ENCODE measurements at regions not wholly inside any gene's neighbourhood (a gene's known extent, or its start where the extent isn't known, plus 50 kb on each side); places are given as distances from the start of the nearest gene placed in this dataset.

DNA sequence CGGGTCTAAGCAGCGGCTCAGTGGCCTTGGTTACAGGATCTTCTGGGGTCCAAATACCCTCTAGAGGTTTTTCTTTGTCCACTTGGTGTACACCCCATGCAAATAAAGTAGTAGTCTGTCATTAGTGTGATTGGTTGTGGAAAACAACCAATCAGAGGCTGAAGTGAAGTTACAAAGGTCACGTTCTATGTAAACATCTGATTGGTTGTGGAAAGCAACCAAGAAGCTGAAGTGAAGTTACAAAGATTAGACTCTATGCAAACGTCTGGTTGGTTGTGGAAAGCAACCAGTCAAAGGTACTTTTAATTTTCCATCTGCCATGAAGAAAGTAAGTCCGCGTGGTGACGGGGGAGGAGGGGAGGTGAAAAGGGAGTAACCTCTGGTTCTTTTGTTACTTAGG is 790.9 kb downstream of the UQCRFS1 start:
- peaks cover 0 to 1% (median 0%) of the 10 kb centered on the region in 3 donors for H3K27me3 Mint-ChIP-seq (ENCODE audit: low read depth in 3 of 3)
- peaks cover 36 to 52% of the 10 kb centered on the region in 2 donors for H3K4me1 Mint-ChIP-seq

GRCh38 chr19:28420811-28421550 is 792.0 kb downstream of the UQCRFS1 start:
- H3K27ac Mint-ChIP-seq, result peak overlapping the region in 1 of 6 donors; percentile 30
- H3K4me1 Mint-ChIP-seq, result peaks cover 33 to 47% of the 10 kb centered on the region in 2 donors
- no peaks in the 10 kb centered on the region for H3K9me3 Mint-ChIP-seq
- peak in 1 of 3 donors; percentile 3 for DNase-seq
- no peaks in the 10 kb centered on the region for H3K36me3 Mint-ChIP-seq
- H3K27me3 Mint-ChIP-seq (ENCODE audit: low read depth in 3 of 3), result peaks cover 0 to 1% (median 0%) of the 10 kb centered on the region in 3 donors
- H3K4me3 Mint-ChIP-seq, result no peak overlapping the region

More for the DNA sequence above, 790.9 kb downstream of the UQCRFS1 start:
- no peaks in the 10 kb centered on the region for H3K9me3 Mint-ChIP-seq
- no peaks in the 10 kb centered on the region for H3K36me3 Mint-ChIP-seq
- H3K27ac Mint-ChIP-seq, result peak overlapping the region in 1 of 6 donors; percentile 26
- DNase-seq, result no peak
- H3K4me3 Mint-ChIP-seq, result peak overlapping the region in 1 of 5 donors; percentile 8

- H3K4me1 Mint-ChIP-seq, result peaks cover 18 to 31% of the 10 kb centered on the region in 2 donors
- H3K9me3 Mint-ChIP-seq, result no peaks in the 10 kb centered on the region
- H3K27ac Mint-ChIP-seq, result no peak overlapping the region
- H3K36me3 Mint-ChIP-seq, result no peaks in the 10 kb centered on the region
- H3K27me3 Mint-ChIP-seq (ENCODE audit: low read depth in 3 of 3), result peaks cover 0 to 1% (median 0%) of the 10 kb centered on the region in 3 donors
- H3K4me3 Mint-ChIP-seq, result no peak overlapping the region
- no peak for DNase-seq
Measured at GRCh38 chr19:28419312-28419711, 793.6 kb downstream of the UQCRFS1 start.

DNA sequence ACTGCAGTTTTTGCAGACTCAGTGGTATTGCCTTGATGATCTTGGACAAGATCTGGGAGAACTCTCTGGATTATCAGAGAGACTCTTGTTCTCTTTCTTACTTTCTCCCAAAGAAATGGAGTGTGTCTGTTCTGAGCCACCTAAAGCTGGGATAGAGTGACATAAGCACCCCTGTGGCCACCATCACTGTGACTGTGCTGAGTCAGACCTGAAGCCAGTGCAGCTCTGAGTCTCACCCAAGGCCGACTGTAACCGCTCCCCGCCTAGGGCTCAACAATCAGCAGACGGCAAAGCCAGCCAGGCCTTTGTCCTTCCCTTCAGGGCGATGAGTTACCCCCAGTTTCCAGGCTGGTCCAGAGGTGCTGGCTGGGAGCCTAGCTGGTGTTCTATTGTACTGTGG is 795.6 kb downstream of the UQCRFS1 start:
- H3K9me3 Mint-ChIP-seq, result no peaks in the 10 kb centered on the region
- no peak overlapping the region for H3K4me3 Mint-ChIP-seq
- no peak overlapping the region for H3K27ac Mint-ChIP-seq
- peaks cover 15 to 24% of the 10 kb centered on the region in 2 donors for H3K4me1 Mint-ChIP-seq
- no peak for DNase-seq
- H3K27me3 Mint-ChIP-seq (ENCODE audit: low read depth in 3 of 3), result peaks cover 0 to 3% (median 0%) of the 10 kb centered on the region in 3 donors
- H3K36me3 Mint-ChIP-seq, result no peaks in the 10 kb centered on the region

GRCh38 chr19:28416245-28416644 is 796.7 kb downstream of the UQCRFS1 start:
- Mint-ChIP-seq H3K36me3 (no peaks in the 10 kb centered on the region), H3K9me3 (no peaks in the 10 kb centered on the region), H3K4me3 (no peak overlapping the region), H3K27ac (no peak overlapping the region), H3K27me3 (ENCODE audit: low read depth in 3 of 3) (peaks cover 0 to 3% (median 0%) of the 10 kb centered on the region in 3 donors), H3K4me1 (peaks cover 11 to 13% of the 10 kb centered on the region in 2 donors)
- no peak for DNase-seq

GRCh38 chr19:28414748-28415147 is 798.2 kb downstream of the UQCRFS1 start:
- DNase-seq, result no peak
- Mint-ChIP-seq H3K27ac (no peak overlapping the region), H3K4me3 (no peak overlapping the region), H3K36me3 (no peaks in the 10 kb centered on the region), H3K4me1 (peaks cover under 1 to 3% of the 10 kb centered on the region in 2 donors), H3K9me3 (no peaks in the 10 kb centered on the region), H3K27me3 (ENCODE audit: low read depth in 3 of 3) (peaks cover 0 to 2% (median 0%) of the 10 kb centered on the region in 3 donors)

DNA sequence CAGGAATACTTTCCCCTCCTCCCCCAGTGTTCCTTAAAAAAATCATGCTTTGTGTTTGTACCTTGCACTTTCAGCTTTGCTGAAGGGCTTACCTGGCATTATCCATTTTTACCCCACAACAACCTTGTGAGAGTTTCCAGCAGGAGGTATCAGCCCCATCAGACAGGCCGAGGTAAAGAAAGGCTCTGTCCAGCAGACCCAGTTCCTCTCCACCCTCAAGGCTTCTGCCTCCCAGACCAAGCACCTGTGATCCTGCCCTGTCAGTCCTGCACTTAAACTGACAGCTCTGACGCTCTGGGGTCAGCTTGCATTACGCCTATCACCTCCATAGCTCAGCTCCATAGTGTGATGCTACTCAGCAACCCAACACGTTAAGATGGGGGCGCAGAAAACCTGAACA is 803.1 kb downstream of the UQCRFS1 start:
- peaks cover 32 to 37% of the 10 kb centered on the region in 2 donors for H3K4me1 Mint-ChIP-seq
- peaks cover 0 to 10% (median 6%) of the 10 kb centered on the region in 3 donors for H3K27me3 Mint-ChIP-seq (ENCODE audit: low read depth in 3 of 3)
- H3K27ac Mint-ChIP-seq, result no peak overlapping the region
- DNase-seq, result no peak
- no peaks in the 10 kb centered on the region for H3K9me3 Mint-ChIP-seq
- no peak overlapping the region for H3K4me3 Mint-ChIP-seq
- H3K36me3 Mint-ChIP-seq, result no peaks in the 10 kb centered on the region

GRCh38 chr19:28406966-28407365 is 806.0 kb downstream of the UQCRFS1 start:
- Mint-ChIP-seq H3K4me1 (peaks cover 35 to 37% of the 10 kb centered on the region in 2 donors), H3K4me3 (no peak overlapping the region)
- no peak for DNase-seq

GRCh38 chr19:28405346-28405742 is 807.6 kb downstream of the UQCRFS1 start:
- H3K27ac Mint-ChIP-seq, result no peak overlapping the region
- H3K4me3 Mint-ChIP-seq, result no peak overlapping the region
- H3K27me3 Mint-ChIP-seq (ENCODE audit: low read depth in 3 of 3), result peaks cover 3 to 10% (median 4%) of the 10 kb centered on the region in 3 donors
- DNase-seq, result no peak
- H3K4me1 Mint-ChIP-seq, result peaks cover 35 to 37% of the 10 kb centered on the region in 2 donors
- H3K9me3 Mint-ChIP-seq, result no peaks in the 10 kb centered on the region
- H3K36me3 Mint-ChIP-seq, result no peaks in the 10 kb centered on the region

More at GRCh38 chr19:28406966-28407365, 806.0 kb downstream of the UQCRFS1 start:
- H3K9me3 Mint-ChIP-seq, result no peaks in the 10 kb centered on the region
- no peak overlapping the region for H3K27ac Mint-ChIP-seq
- no peaks in the 10 kb centered on the region for H3K36me3 Mint-ChIP-seq
- H3K27me3 Mint-ChIP-seq (ENCODE audit: low read depth in 3 of 3), result peaks cover 3 to 10% (median 4%) of the 10 kb centered on the region in 3 donors

DNA sequence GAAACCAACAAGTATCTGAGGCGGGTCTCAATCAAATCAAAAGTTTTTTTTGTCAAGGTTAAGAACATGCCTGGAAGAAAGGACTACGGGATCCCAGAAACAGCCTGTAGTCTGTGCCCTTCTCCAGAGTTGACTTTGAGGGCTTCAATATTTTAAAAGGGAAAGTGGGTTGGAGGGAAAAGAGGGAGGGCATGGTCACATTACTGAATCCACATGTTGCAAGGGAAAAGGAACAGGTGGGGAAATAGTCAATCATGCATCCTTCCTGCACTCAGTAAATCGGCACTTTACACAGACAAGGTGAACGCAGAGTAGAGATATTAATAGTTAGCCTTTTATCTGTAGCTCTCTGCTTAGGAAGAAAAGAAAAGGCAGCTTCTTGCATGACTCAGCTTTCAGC is 808.5 kb downstream of the UQCRFS1 start:
- no peak overlapping the region for H3K27ac Mint-ChIP-seq
- H3K4me1 Mint-ChIP-seq, result peaks cover 32% of the 10 kb centered on the region in 2 donors
- no peaks in the 10 kb centered on the region for H3K9me3 Mint-ChIP-seq
- peaks cover 3 to 10% (median 4%) of the 10 kb centered on the region in 3 donors for H3K27me3 Mint-ChIP-seq (ENCODE audit: low read depth in 3 of 3)
- H3K4me3 Mint-ChIP-seq, result peak overlapping the region in 1 of 5 donors; percentile 9
- DNase-seq, result no peak
- peaks cover 0 to 5% (median 2%) of the 10 kb centered on the region in 3 donors for H3K36me3 Mint-ChIP-seq

- H3K9me3 Mint-ChIP-seq, result no peaks in the 10 kb centered on the region
- H3K36me3 Mint-ChIP-seq, result peaks cover 5 to 7% (median 5%) of the 10 kb centered on the region in 3 donors
- no peak overlapping the region for H3K4me3 Mint-ChIP-seq
- peak overlapping the region in 1 of 6 donors; percentile 35 for H3K27ac Mint-ChIP-seq
- H3K4me1 Mint-ChIP-seq, result peaks cover 27% of the 10 kb centered on the region in 2 donors
- H3K27me3 Mint-ChIP-seq (ENCODE audit: low read depth in 3 of 3), result peaks cover 3 to 10% (median 4%) of the 10 kb centered on the region in 3 donors
- DNase-seq, result no peak
Measured at GRCh38 chr19:28403690-28404089, 809.3 kb downstream of the UQCRFS1 start.

GRCh38 chr19:28402701-28403290 is 810.2 kb downstream of the UQCRFS1 start:
- Mint-ChIP-seq H3K4me1 (peaks cover 18% of the 10 kb centered on the region in 2 donors), H3K9me3 (no peaks in the 10 kb centered on the region), H3K4me3 (no peak overlapping the region), H3K27ac (no peak overlapping the region), H3K27me3 (ENCODE audit: low read depth in 3 of 3) (peaks cover 3 to 7% (median 4%) of the 10 kb centered on the region in 3 donors), H3K36me3 (peaks cover 5 to 7% (median 5%) of the 10 kb centered on the region in 3 donors)
- DNase-seq, result no peak

- no peak overlapping the region for H3K4me3 Mint-ChIP-seq
- H3K27me3 Mint-ChIP-seq (ENCODE audit: low read depth in 3 of 3), result peaks cover 3 to 7% (median 4%) of the 10 kb centered on the region in 3 donors
- peaks cover 11 to 13% of the 10 kb centered on the region in 2 donors for H3K4me1 Mint-ChIP-seq
- peaks cover 5 to 12% (median 5%) of the 10 kb centered on the region in 3 donors for H3K36me3 Mint-ChIP-seq
- no peaks in the 10 kb centered on the region for H3K9me3 Mint-ChIP-seq
- peak overlapping the region in 1 of 6 donors; percentile 58 for H3K27ac Mint-ChIP-seq
- no peak for DNase-seq
Measured at GRCh38 chr19:28401739-28402424, 811.1 kb downstream of the UQCRFS1 start.

Data from immature natural killer cell (primary cell).